Right lobe of liver (tissue), 4 donors: ENCODE measurements at regions not wholly inside any gene's neighbourhood (a gene's known extent, or its start where the extent isn't known, plus 50 kb on each side); places are given as distances from the start of the nearest gene placed in this dataset.

Experiments used
- CTCF ChIP-seq, 4 donors: fragments of 200-600 bp in 3 of 4; fragments of 450-650 bp in 1 of 4; IDR thresholded peaks; one replicate each; pipeline versions ENCODE4 v1.5.1 to v1.8.0; 2016 to 2022; ENCODE audit warnings: antibody characterized with exemption in 4 of 4, mild to moderate bottlenecking in 2 of 4
- POLR2A ChIP-seq: fragments of 450-650 bp; IDR thresholded peaks from one replicate; pipeline ENCODE4 v1.6.1; 2017; ENCODE audit warnings: antibody characterized with exemption, mild to moderate bottlenecking
- donor health status: DM: no; HTN: no; CAD: no.
- donor health status: DM: no; HTN: no; CAD: no.
- donor health status: DM: no; HTN: yes; CAD: no.

DNA sequence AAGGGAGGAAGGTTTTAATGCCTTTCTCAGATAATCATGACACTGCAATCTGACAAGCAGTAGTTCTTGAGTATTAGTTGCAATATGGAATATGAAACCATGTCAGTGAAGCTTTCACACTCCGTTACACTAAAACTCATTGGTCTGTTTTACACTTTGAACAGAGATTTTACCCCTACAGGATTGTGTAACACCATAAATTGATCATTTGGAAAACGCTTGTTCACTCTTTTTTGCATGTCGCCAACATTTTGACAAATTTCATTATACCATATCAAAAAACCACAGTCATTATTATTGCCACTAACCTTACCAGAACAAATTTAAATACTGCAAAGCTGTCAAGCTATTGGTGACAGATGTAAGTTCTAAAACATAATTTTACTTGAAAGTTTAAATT, 404.8 kb upstream of the THBS1 start:
- TF ChIP-seq CTCF (IDR thresholded peaks at IDR 0.05) (no peak), POLR2A (no peak)
